ENCODE measurements at regions not wholly inside any gene's neighbourhood (a gene's known extent, or its start where the extent isn't known, plus 50 kb on each side); places are given as distances from the start of the nearest gene placed in this dataset.
"Not testable (repeated sequence)": the region's sequence is repeated elsewhere in the genome, so short reads cannot be mapped to it uniquely, and the experiment has no call there.

- DNase-seq = no peak
Measured at GRCh38 chr6:71642120-71642519, 244.2 kb upstream of the RIMS1 start.

GRCh38 chr6:71642793-71643192, 243.6 kb upstream of the RIMS1 start:
- no peak for DNase-seq

- DNase-seq = no peak
Measured at GRCh38 chr6:71645299-71645698, 241.1 kb upstream of the RIMS1 start.

- DNase-seq = no peak
Measured at GRCh38 chr6:71649915-71650314, 236.4 kb upstream of the RIMS1 start.

DNA sequence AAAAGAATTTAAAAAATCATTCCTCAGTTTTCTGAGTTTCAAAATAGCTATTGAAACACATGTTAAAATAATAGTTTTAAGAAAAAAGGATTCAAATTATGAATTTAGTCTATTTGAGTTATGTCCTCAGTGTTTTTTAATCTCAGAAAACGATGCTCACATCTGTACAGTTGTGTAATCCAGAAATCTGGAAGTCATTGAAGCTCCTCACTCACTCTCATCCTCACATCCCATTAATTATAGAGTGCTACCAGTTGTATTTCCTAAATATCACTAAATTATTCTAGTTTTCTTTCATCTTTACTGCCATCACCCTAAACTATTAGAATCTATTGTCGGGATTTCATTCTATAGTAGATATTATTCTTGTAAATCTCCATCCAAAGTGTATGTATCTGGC, 234.7 kb upstream of the RIMS1 start:
- no peak for DNase-seq

- no peak for DNase-seq
Measured at GRCh38 chr6:71656121-71656520, 230.2 kb upstream of the RIMS1 start.

- no peak for DNase-seq
Measured at GRCh38 chr6:71665931-71666330, 220.4 kb upstream of the RIMS1 start.

- DNase-seq = no peak
Measured at GRCh38 chr6:71672876-71673275, 213.5 kb upstream of the RIMS1 start.

DNA sequence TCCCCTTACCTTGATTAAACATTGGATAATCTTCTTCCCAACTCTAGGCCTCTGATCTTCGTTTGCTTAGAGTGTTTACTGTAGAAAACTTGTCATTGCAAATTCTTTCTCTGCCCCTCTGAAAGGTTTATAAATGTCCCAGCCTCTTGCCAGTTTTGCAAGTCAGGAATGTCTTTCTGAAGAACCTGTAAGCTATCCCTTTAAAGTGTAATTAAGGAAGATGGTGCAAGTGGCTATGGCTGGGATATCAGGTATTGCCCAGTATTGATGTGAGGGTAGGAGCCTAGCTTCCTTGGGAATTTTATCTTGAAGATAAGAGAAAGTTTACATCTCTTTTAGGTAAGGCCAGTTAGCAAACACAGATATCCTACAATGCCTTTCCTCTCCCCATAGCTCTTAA, 211.0 kb upstream of the RIMS1 start:
- DNase-seq = no peak

DNA sequence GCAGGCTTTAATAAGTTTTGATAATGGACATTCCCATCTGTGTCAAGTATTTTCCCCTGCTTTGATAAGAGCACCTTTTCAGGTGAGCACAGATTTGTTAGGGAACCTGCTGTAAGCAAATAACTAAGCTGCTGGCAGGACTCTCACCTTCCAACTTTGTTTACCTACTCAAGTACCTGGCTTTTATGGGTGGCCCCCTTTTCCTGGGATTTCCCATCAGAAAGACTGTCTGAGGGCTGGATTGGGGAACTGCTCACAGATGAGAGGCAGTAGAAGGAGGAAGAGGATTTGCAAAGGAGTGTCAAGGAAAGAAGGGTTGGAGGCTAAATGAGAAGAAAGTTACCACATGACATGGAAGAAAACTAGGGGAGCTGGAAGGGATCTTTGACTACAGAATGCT, 210.1 kb upstream of the RIMS1 start:
- no peak for DNase-seq

DNA sequence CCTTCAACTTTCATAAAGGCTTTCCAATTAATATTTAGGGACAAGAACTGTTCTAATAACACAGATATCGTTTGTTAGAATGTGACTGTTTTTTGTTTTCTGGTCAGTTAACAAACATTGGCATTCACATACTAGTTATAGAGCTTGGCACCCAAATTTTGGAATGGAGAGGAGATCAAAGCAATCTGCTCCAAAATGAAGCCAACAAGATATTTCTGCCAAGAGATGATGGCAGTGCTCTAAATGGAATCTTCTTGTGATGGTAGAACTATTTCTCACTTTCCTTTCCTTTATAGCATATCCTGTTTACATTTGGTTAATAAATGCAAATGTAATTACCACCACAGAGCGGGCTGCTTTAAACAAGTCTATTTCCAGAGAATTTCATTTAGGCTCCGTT, 208.3 kb upstream of the RIMS1 start:
- DNase-seq = no peak

GRCh38 chr6:71681234-71681867, 205.0 kb upstream of the RIMS1 start:
- DNase-seq = no peak

GRCh38 chr6:71686021-71686677, 200.2 kb upstream of the RIMS1 start:
- not testable (repeated sequence) for DNase-seq

- no peak for DNase-seq
Measured at GRCh38 chr6:71698702-71699101, 187.6 kb upstream of the RIMS1 start.

DNA sequence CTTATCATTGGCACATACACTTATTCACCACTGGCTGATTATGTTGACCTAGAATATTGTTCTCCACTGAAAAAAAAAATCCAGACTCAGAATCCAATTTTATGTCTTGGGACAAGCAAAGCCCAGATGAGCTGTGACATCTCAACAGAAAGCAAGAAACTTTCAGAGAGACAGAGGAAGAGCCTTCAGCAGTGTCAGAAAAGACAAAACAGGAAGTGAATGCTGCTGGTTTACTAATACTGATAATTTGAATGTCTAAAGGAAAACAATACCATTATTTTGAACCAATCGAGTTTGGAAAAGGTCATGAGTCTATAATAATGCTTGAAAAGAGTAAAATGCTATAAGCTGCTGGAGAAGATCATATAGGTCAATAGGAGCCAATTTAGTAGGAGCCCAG, 179.8 kb upstream of the RIMS1 start:
- no peak for DNase-seq

GRCh38 chr6:71707059-71707458, 179.3 kb upstream of the RIMS1 start:
- no peak for DNase-seq

- no peak for DNase-seq
Measured at GRCh38 chr6:71720705-71721104, 165.6 kb upstream of the RIMS1 start.

DNA sequence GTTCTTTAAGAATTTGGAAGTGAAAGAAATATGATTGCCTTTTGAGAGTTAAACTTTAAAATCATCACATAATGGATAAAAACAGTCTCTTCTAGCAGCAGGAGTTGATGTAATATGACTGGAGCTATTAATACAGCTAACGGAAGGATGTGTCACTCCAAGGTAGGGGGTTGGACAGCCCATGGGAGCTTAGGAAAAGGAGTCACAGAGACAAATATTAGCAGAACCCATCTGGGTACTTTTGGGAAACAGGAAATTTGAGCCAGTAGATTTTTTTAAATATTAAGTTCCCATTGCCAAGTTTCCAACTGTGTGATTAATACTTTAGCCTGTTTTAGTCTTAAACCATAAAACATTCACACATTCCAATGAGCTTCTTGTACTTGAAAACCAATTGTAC, 164.7 kb upstream of the RIMS1 start:
- DNase-seq = no peak

DNA sequence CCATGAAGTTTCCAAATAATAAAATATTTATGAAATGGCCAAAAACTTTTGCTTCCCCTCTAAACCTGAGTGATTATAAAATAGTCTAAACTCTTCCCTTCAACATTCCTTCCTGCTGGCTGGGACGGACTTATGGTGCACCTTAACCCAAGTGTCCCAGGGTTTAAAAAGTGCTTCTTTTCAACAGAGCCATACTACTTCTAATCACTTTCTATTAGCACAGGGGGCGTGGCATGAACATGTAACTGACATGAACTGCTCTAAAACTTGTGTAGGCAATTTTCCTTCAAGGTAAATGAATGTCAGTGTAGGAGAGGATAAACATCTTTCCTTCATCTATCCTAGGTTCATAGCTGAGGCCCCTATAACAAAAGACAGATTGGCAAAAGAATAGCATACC, 163.6 kb upstream of the RIMS1 start:
- no peak for DNase-seq

GRCh38 chr6:71724456-71725125, 161.8 kb upstream of the RIMS1 start:
- DNase-seq = no peak

- DNase-seq = no peak
Measured at GRCh38 chr6:71725126-71725470, 161.3 kb upstream of the RIMS1 start.

DNA sequence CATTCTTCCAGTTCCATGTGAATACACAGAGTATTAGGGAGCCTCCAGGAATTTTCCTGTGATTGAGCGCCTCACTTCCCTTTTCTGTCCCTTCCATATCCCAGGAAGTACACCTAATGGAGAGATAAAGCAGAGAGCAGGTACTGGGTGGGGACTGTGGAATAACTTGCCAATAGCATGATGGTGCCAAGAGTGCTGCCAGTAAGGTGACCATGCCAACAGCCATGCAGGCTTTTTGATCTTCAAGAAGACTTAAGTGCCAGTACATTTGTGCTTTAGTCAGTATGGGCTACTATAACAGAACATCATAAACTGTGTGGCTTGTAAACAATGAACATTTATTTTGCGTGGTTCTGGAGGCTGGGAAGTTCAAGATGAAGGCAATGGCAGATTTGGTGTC, 160.2 kb upstream of the RIMS1 start:
- DNase-seq = no peak

GRCh38 chr6:71727632-71728294, 158.6 kb upstream of the RIMS1 start:
- DNase-seq = no peak

- no peak for DNase-seq
Measured at GRCh38 chr6:71730284-71730683, 156.1 kb upstream of the RIMS1 start.
